ENCODE measurements at regions not wholly inside any gene's neighbourhood (a gene's known extent, or its start where the extent isn't known, plus 50 kb on each side); places are given as distances from the start of the nearest gene placed in this dataset.

DNA sequence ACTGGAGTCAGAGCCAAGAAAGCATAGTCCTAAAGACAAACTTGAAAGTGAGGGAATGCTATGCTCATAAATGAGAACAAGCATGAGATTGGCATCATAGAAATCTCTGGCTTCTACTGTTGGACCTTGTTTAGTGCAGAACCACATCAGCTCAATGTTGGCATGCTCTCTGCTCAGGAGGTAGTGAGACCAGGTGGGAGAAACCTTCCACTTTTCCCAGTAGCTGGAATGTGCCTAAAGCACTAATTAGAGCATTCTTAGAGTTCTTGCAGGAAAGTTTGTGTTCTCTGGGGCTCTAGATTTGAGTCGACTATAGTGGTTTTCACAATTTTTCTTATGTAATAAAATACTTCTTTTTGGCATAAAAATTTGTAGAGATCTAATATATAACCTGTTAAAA, 159.7 kb upstream of the PRICKLE1 start:
- TF ChIP-seq, protein P1, sequence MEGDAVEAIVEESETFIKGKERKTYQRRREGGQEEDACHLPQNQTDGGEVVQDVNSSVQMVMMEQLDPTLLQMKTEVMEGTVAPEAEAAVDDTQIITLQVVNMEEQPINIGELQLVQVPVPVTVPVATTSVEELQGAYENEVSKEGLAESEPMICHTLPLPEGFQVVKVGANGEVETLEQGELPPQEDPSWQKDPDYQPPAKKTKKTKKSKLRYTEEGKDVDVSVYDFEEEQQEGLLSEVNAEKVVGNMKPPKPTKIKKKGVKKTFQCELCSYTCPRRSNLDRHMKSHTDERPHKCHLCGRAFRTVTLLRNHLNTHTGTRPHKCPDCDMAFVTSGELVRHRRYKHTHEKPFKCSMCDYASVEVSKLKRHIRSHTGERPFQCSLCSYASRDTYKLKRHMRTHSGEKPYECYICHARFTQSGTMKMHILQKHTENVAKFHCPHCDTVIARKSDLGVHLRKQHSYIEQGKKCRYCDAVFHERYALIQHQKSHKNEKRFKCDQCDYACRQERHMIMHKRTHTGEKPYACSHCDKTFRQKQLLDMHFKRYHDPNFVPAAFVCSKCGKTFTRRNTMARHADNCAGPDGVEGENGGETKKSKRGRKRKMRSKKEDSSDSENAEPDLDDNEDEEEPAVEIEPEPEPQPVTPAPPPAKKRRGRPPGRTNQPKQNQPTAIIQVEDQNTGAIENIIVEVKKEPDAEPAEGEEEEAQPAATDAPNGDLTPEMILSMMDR (IDR thresholded peaks at IDR 0.05; ENCODE audit: low read depth, low read length) = no peak
- Histone ChIP-seq H3K27me3 (no peaks in the 10 kb centered on the region), H3K36me3 (no peaks in the 10 kb centered on the region), H3K4me3 (ENCODE audit: low read depth, low read length) (no peak overlapping the region), H3K4me1 (no peaks in the 10 kb centered on the region), H3K9me3 (no peaks in the 10 kb centered on the region)
- no peak for DNase-seq

DNA sequence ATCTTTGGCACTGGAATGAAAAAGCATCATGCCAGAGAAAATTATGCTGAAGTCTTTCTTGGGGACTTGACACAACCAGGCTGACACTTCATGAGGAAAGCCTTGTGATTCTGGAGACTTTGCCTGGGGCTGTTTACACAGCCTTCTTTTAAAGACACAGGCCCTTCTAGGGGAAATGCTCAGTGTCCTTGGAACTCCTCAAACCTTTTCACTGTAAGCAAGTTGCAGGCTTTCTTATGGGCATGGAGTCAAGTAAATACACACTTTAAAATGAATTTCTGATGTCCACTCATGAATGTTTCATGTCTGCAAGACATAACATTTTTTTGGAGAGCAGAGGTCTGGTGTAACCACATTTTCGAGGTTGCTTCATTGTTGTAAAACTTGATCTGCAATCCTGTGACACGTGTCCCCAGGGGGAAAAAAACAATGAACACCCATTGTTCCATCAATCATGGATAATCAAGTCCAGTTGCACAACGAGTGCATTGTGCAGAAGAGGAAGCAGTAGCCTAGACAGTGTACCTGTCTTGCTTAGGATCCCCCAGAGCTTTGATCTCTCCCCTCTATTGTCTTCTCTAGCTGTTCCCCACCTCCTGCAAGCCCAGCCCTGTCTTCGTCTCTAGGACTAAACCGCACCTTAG, 155.1 kb upstream of the PRICKLE1 start:
- no peaks in the 10 kb centered on the region for H3K36me3 ChIP-seq
- H3K4me3 ChIP-seq (ENCODE audit: low read depth, low read length) = no peak overlapping the region
- no peaks in the 10 kb centered on the region for H3K9me3 ChIP-seq
- no peak for DNase-seq
- no peaks in the 10 kb centered on the region for H3K4me1 ChIP-seq
- TF ChIP-seq, protein P1 (IDR thresholded peaks at IDR 0.05; ENCODE audit: low read depth, low read length) = no peak
- H3K27me3 ChIP-seq = no peaks in the 10 kb centered on the region

DNA sequence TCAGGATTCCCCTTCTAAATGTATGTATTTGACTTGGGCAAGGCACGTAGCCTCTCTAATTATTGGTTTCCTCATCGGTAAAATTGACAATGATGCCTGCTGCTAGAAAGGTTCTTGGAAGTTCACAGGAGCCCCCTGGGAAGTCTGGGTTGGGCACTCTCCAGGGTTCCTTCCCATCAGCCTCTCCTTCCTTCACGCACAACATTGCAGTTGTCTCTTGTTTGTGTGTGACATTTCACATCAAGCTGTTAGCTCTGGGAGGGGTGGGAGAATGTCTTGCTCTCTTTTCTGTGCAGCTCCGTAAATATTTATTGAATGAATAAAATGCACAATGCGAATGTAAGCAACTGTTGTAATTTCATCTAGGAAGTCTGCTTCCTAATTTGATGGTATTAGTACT, 153.2 kb upstream of the PRICKLE1 start:
- Histone ChIP-seq H3K9me3 (no peaks in the 10 kb centered on the region), H3K36me3 (no peaks in the 10 kb centered on the region), H3K27me3 (no peaks in the 10 kb centered on the region), H3K4me1 (peaks cover 2% of the 10 kb centered on the region), H3K4me3 (ENCODE audit: low read depth, low read length) (no peak overlapping the region)
- TF ChIP-seq, protein P1 (IDR thresholded peaks at IDR 0.05; ENCODE audit: low read depth, low read length) = no peak
- DNase-seq = no peak

DNA sequence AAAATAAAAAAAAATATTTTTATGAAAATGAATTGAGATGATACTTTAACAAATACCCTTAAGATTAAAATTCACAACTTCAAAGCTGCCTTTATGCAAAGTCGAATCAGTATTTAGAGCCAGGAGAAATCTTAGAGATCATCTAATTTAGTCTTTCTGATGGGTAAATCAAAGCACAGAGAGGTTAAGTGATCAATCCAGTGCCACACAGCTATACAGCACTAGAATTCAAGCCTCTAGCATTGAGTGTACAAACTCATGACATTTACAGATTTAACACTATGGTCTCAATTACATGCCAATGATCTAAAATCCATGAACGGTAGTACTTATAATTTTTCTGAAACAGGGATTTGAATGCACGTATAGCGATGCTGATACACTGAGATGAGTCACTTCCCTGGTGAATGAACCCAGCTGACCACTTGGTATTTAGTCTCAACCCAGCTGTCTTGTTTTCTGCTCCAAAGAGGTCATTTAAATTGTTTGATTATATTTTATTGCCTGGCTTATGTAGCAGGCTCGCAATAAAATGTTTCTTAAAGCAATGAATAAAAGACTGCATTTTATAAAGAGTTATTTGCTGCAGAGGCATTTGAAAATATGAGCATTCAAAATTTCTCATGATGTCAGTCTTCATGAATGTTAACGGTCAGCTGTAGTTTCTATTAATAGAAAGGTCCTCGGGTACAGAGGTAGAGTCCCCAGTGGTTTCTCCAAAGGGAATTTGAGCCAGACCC, 152.4 kb upstream of the PRICKLE1 start:
- Histone ChIP-seq H3K4me3 (ENCODE audit: low read depth, low read length) (no peak overlapping the region), H3K27me3 (no peaks in the 10 kb centered on the region), H3K36me3 (no peaks in the 10 kb centered on the region), H3K4me1 (peaks cover 8% of the 10 kb centered on the region), H3K9me3 (no peaks in the 10 kb centered on the region)
- TF ChIP-seq, protein P1 (IDR thresholded peaks at IDR 0.05; ENCODE audit: low read depth, low read length) = no peak
- no peak for DNase-seq

- Histone ChIP-seq H3K4me1 (peaks cover 14% of the 10 kb centered on the region), H3K4me3 (ENCODE audit: low read depth, low read length) (no peak overlapping the region), H3K9me3 (no peaks in the 10 kb centered on the region), H3K36me3 (no peaks in the 10 kb centered on the region), H3K27me3 (no peaks in the 10 kb centered on the region)
- DNase-seq = no peak
- TF ChIP-seq, protein P1 (IDR thresholded peaks at IDR 0.05; ENCODE audit: low read depth, low read length) = no peak
Measured at GRCh38 chr12:42741091-42741490, 151.5 kb upstream of the PRICKLE1 start.

DNA sequence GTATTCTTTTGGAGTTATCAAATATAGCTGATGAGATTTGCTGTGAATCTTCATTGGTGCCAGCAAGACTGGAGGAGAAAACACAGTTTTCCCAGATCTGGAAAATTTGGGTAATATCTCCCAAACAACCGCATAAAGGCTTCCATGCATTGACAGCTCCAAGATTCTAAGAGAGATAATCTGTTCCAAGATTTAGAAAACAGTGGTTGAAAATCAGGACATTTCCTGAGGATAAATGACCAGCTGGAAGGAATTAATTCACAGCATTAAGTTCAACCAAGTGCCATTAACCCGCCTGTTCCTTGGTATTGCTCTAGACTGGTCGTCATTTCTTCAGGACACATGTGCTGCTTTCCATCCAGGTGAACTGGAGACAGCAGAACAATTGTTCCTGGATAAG, 147.9 kb upstream of the PRICKLE1 start:
- H3K9me3 ChIP-seq = no peaks in the 10 kb centered on the region
- H3K36me3 ChIP-seq = no peaks in the 10 kb centered on the region
- peaks cover 22% of the 10 kb centered on the region for H3K4me1 ChIP-seq
- H3K4me3 ChIP-seq (ENCODE audit: low read depth, low read length) = no peak overlapping the region
- DNase-seq = no peak
- TF ChIP-seq, protein P1 (IDR thresholded peaks at IDR 0.05; ENCODE audit: low read depth, low read length) = no peak
- H3K27me3 ChIP-seq = no peaks in the 10 kb centered on the region

Data from BE2C (cell line).